Activated CD4-positive, alpha-beta T cell treated with anti-CD3 and anti-CD28 coated beads for 36 hours (primary cell): ENCODE measurements at regions not wholly inside any gene's neighbourhood (a gene's known extent, or its start where the extent isn't known, plus 50 kb on each side); places are given as distances from the start of the nearest gene placed in this dataset.
A peak's percentile ranks its signal among the peaks of the same experiment; 100 is the strongest.

Experiments
- ATAC-seq: fragments of 200-7000 bp; cut with Tn5 transposase; one replicate; pipeline ENCODE4 v1.10.0; 2021; ENCODE audit warnings: mild to moderate bottlenecking, moderate library complexity
- CTCF ChIA-PET: fragments of 350-600 bp; sonication (Branson Sonifier 250); formaldehyde crosslinking; loops from one replicate; lab custom pipeline; 2021; ENCODE audit warnings: antibody characterized with exemption; lab: Charles Lee
- POLR2A ChIA-PET: fragments of 350-600 bp; sonication (Branson Sonifier 250); formaldehyde crosslinking; loops from one replicate; lab custom pipeline; 2021; ENCODE audit warnings: antibody characterized with exemption, inconsistent platforms; lab: Charles Lee
- DNase-seq: peaks from one replicate; pipeline ENCODE4 v3.0.0-alpha.2; 2020
- H3K27ac Mint-ChIP-seq: one replicate; pipeline ENCODE4 v1.8.0; 2021; ENCODE audit warnings: mixed read lengths
- H3K27me3 Mint-ChIP-seq: one replicate; pipeline ENCODE4 v1.8.0; 2021; ENCODE audit warnings: mixed read lengths
- H3K36me3 Mint-ChIP-seq: one replicate; pipeline ENCODE4 v1.8.0; 2021; ENCODE audit warnings: low read depth, mixed read lengths
- H3K4me1 Mint-ChIP-seq: one replicate; pipeline ENCODE4 v1.8.0; 2021; ENCODE audit warnings: mixed read lengths
- H3K4me3 Mint-ChIP-seq: one replicate; pipeline ENCODE4 v1.8.0; 2021; ENCODE audit warnings: mild to moderate bottlenecking, moderate library complexity, mixed read lengths
- H3K9me3 Mint-ChIP-seq: one replicate; pipeline ENCODE4 v1.8.0; 2021; ENCODE audit warnings: low read depth, mixed read lengths
- intact Hi-C, 2 experiments: fragments of 100-400 bp; cut with DNase I in 1 of 2; cut with micrococcal nuclease in 1 of 2; formaldehyde crosslinking; loops; one replicate each; pipeline versions ENCODE4 v1.14.2 to v1.15.1; 2022 to 2024; cut with DNase I, micrococcal nuclease

GRCh38 chr10:31142026-31142425 lies 110.4 kb upstream of the ZNF438 start:
- ChIA-PET CTCF (no interaction called here), POLR2A (no interaction called here)
- intact Hi-C loops = no loop called here

GRCh38 chr10:31143331-31143935 lies 111.8 kb upstream of the ZNF438 start:
- intact Hi-C loops = no loop called here
- Mint-ChIP-seq H3K27me3 (no peaks in the 10 kb centered on the region), H3K36me3 (no peaks in the 10 kb centered on the region), H3K9me3 (no peaks in the 10 kb centered on the region), H3K4me1 (peaks cover 18% of the 10 kb centered on the region), H3K4me3 (no peak overlapping the region), H3K27ac (no peak overlapping the region)
- CTCF ChIA-PET = no interaction called here
- ATAC-seq (no peak), DNase-seq (no peak)
- POLR2A ChIA-PET = no interaction called here

More at GRCh38 chr10:31142026-31142425, 110.4 kb upstream of the ZNF438 start:
- H3K4me1 Mint-ChIP-seq = peaks cover 18% of the 10 kb centered on the region
- ATAC-seq (no peak), DNase-seq (no peak)
- H3K4me3 Mint-ChIP-seq = no peak overlapping the region
- no peaks in the 10 kb centered on the region for H3K9me3 Mint-ChIP-seq
- H3K36me3 Mint-ChIP-seq = no peaks in the 10 kb centered on the region
- H3K27me3 Mint-ChIP-seq = no peaks in the 10 kb centered on the region
- H3K27ac Mint-ChIP-seq = no peak overlapping the region

GRCh38 chr10:31145986-31146385 lies 114.3 kb upstream of the ZNF438 start:
- no peaks in the 10 kb centered on the region for H3K36me3 Mint-ChIP-seq
- no peaks in the 10 kb centered on the region for H3K27me3 Mint-ChIP-seq
- H3K27ac Mint-ChIP-seq = peak overlapping the region; percentile 74
- ChIA-PET POLR2A (interaction anchor here (0.7 kb wide), 1 partner anchor 71 kb away, joined by 4 read pairs; no protein-coding TSS in a partner anchor), CTCF (interaction anchor here (1.4 kb wide), 1 partner anchor 15 kb away, joined by 4 read pairs; no protein-coding TSS in a partner anchor)
- intact Hi-C loops = loop anchor here in 1 of 2 experiments (2.0 kb wide), 1 partner anchor 45 kb away; no protein-coding TSS in a partner anchor
- H3K4me3 Mint-ChIP-seq = peak overlapping the region; percentile 14
- DNase-seq (no peak), ATAC-seq (no peak)
- peaks cover 18% of the 10 kb centered on the region for H3K4me1 Mint-ChIP-seq
- no peaks in the 10 kb centered on the region for H3K9me3 Mint-ChIP-seq

- CTCF ChIA-PET = interaction anchor here (0.6 to 1.7 kb wide), 5 partner anchors 12 to 507 kb away, joined by 3 to 4 read pairs (median 4); no protein-coding TSS in a partner anchor
- no peaks in the 10 kb centered on the region for H3K36me3 Mint-ChIP-seq
- intact Hi-C loops = loop anchor here in 1 of 2 experiments (2.0 kb wide), 1 partner anchor 46 kb away; no protein-coding TSS in a partner anchor
- H3K27ac Mint-ChIP-seq = peak overlapping the region; percentile 74
- peak overlapping the region; percentile 28 for H3K4me3 Mint-ChIP-seq
- peak; percentile 73 for ATAC-seq
- H3K27me3 Mint-ChIP-seq = no peaks in the 10 kb centered on the region
- POLR2A ChIA-PET = interaction anchor here (0.5 to 0.7 kb wide), 2 partner anchors 31 to 72 kb away, joined by 3 to 4 read pairs; no protein-coding TSS in a partner anchor
- H3K4me1 Mint-ChIP-seq = peaks cover 18% of the 10 kb centered on the region
- DNase-seq = peak; percentile 45
- no peaks in the 10 kb centered on the region for H3K9me3 Mint-ChIP-seq
These were observed 115.0 kb upstream of the ZNF438 start for GRCh38 chr10:31146491-31147209.

- ATAC-seq (peak; percentile 91), DNase-seq (no peak)
- Mint-ChIP-seq H3K27ac (peak overlapping the region; percentile 74), H3K4me1 (peaks cover 18% of the 10 kb centered on the region), H3K36me3 (no peaks in the 10 kb centered on the region), H3K4me3 (peak overlapping the region; percentile 28), H3K27me3 (no peaks in the 10 kb centered on the region), H3K9me3 (no peaks in the 10 kb centered on the region)
- ChIA-PET POLR2A (interaction anchor here (0.5 kb wide), 1 partner anchor 31 kb away, joined by 3 read pairs; no protein-coding TSS in a partner anchor), CTCF (interaction anchor here (0.6 to 1.7 kb wide), 5 partner anchors 13 to 508 kb away, joined by 3 to 4 read pairs (median 4); no protein-coding TSS in a partner anchor)
- intact Hi-C loops = loop anchor here in 1 of 2 experiments (2.0 kb wide), 1 partner anchor 46 kb away; no protein-coding TSS in a partner anchor
These were observed 115.5 kb upstream of the ZNF438 start for GRCh38 chr10:31147210-31147608.

GRCh38 chr10:31148951-31149350 lies 117.3 kb upstream of the ZNF438 start:
- peaks cover 1% of the 10 kb centered on the region for H3K9me3 Mint-ChIP-seq
- intact Hi-C loops = no loop called here
- H3K27ac Mint-ChIP-seq = no peak overlapping the region
- POLR2A ChIA-PET = no interaction called here
- no peak overlapping the region for H3K4me3 Mint-ChIP-seq
- no peaks in the 10 kb centered on the region for H3K36me3 Mint-ChIP-seq
- peaks cover 18% of the 10 kb centered on the region for H3K4me1 Mint-ChIP-seq
- DNase-seq (no peak), ATAC-seq (no peak)
- H3K27me3 Mint-ChIP-seq = no peaks in the 10 kb centered on the region
- CTCF ChIA-PET = interaction anchor here (1.3 kb wide), 1 partner anchor 115 kb away, joined by 3 read pairs; no protein-coding TSS in a partner anchor

- no peak for ATAC-seq
- Mint-ChIP-seq H3K4me3 (no peak overlapping the region), H3K4me1 (peaks cover 24% of the 10 kb centered on the region), H3K36me3 (no peaks in the 10 kb centered on the region), H3K9me3 (peaks cover 2% of the 10 kb centered on the region), H3K27ac (no peak overlapping the region), H3K27me3 (no peaks in the 10 kb centered on the region)
- CTCF ChIA-PET = interaction anchor here (1.3 kb wide), 1 partner anchor 116 kb away, joined by 3 read pairs; no protein-coding TSS in a partner anchor
- DNase-seq = no peak
- intact Hi-C loops = no loop called here
- POLR2A ChIA-PET = interaction anchor here (0.6 to 0.7 kb wide), 2 partner anchors 78 to 118 kb away, joined by 3 read pairs; partner anchors contain the start of gene ZNF438
These were observed 118.3 kb upstream of the ZNF438 start for GRCh38 chr10:31149835-31150512.

GRCh38 chr10:31151301-31151700 lies 119.6 kb upstream of the ZNF438 start:
- POLR2A ChIA-PET = no interaction called here
- H3K27me3 Mint-ChIP-seq = no peaks in the 10 kb centered on the region
- DNase-seq (no peak), ATAC-seq (no peak)
- peaks cover 2% of the 10 kb centered on the region for H3K9me3 Mint-ChIP-seq
- CTCF ChIA-PET = no interaction called here
- no peaks in the 10 kb centered on the region for H3K36me3 Mint-ChIP-seq
- H3K4me3 Mint-ChIP-seq = no peak overlapping the region
- H3K4me1 Mint-ChIP-seq = peaks cover 19% of the 10 kb centered on the region
- H3K27ac Mint-ChIP-seq = no peak overlapping the region
- intact Hi-C loops = no loop called here

GRCh38 chr10:31152421-31153135 lies 120.9 kb upstream of the ZNF438 start:
- intact Hi-C loops = no loop called here
- peaks cover 6% of the 10 kb centered on the region for H3K4me1 Mint-ChIP-seq
- peaks cover 2% of the 10 kb centered on the region for H3K9me3 Mint-ChIP-seq
- H3K27ac Mint-ChIP-seq = no peak overlapping the region
- CTCF ChIA-PET = interaction anchor here (0.8 kb wide), 1 partner anchor 13 kb away, joined by 3 read pairs; no protein-coding TSS in a partner anchor
- DNase-seq (no peak), ATAC-seq (no peak)
- no peaks in the 10 kb centered on the region for H3K27me3 Mint-ChIP-seq
- POLR2A ChIA-PET = interaction anchor here (0.7 kb wide), 1 partner anchor 538 kb away, joined by 3 read pairs; no protein-coding TSS in a partner anchor
- H3K4me3 Mint-ChIP-seq = no peak overlapping the region
- H3K36me3 Mint-ChIP-seq = no peaks in the 10 kb centered on the region

- ATAC-seq = no peak
- Mint-ChIP-seq H3K4me3 (no peak overlapping the region), H3K4me1 (peaks cover 5% of the 10 kb centered on the region), H3K36me3 (no peaks in the 10 kb centered on the region), H3K27ac (no peak overlapping the region), H3K27me3 (no peaks in the 10 kb centered on the region), H3K9me3 (peaks cover 2% of the 10 kb centered on the region)
- CTCF ChIA-PET = no interaction called here
- DNase-seq = no peak
- intact Hi-C loops = no loop called here
- POLR2A ChIA-PET = no interaction called here
These were observed 121.5 kb upstream of the ZNF438 start for GRCh38 chr10:31153161-31153560.
